GM12873 (cell line): ENCODE measurements at regions not wholly inside any gene's neighbourhood (a gene's known extent, or its start where the extent isn't known, plus 50 kb on each side); places are given as distances from the start of the nearest gene placed in this dataset.

Experiments used
- TF ChIP-seq, protein P1 (sequence below): IDR thresholded peaks from 2 replicates; pipeline ENCODE4 v1.5.1; 2012; ENCODE audit warnings: low read depth, mild to moderate bottlenecking, moderate library complexity, low read length, control low read depth; ENCODE audit not compliant: insufficient read depth; ENCODE audit errors: missing control alignments

DNA sequence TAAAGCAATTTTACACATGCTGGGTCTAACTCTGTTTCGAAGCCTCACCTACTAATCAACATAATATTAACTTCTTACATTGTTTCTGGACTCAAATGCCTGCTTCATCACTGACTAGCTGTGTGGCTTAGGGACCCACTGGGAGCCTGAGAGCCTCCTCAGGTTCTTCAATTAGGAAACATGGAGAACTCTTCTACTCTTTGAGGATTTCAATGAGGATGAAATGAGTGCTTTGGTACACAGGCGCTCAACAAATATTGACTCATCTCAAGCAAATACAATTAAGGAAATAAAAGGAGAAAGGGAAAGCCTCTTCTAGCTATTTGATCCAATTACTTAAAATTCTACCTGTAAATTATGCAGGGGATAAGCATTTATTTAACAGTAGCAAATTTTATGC lies 84.4 kb upstream of the JAK1 start:
- TF ChIP-seq, protein P1, sequence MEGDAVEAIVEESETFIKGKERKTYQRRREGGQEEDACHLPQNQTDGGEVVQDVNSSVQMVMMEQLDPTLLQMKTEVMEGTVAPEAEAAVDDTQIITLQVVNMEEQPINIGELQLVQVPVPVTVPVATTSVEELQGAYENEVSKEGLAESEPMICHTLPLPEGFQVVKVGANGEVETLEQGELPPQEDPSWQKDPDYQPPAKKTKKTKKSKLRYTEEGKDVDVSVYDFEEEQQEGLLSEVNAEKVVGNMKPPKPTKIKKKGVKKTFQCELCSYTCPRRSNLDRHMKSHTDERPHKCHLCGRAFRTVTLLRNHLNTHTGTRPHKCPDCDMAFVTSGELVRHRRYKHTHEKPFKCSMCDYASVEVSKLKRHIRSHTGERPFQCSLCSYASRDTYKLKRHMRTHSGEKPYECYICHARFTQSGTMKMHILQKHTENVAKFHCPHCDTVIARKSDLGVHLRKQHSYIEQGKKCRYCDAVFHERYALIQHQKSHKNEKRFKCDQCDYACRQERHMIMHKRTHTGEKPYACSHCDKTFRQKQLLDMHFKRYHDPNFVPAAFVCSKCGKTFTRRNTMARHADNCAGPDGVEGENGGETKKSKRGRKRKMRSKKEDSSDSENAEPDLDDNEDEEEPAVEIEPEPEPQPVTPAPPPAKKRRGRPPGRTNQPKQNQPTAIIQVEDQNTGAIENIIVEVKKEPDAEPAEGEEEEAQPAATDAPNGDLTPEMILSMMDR = no peak

GRCh38 chr1:65054481-65054880 lies 88.1 kb upstream of the JAK1 start:
- TF ChIP-seq, protein P1 = no peak

GRCh38 chr1:65055747-65056146 lies 89.4 kb upstream of the JAK1 start:
- TF ChIP-seq, protein P1 = no peak

- TF ChIP-seq, protein P1 = no peak
These were observed 89.9 kb upstream of the JAK1 start for GRCh38 chr1:65056234-65056633.

DNA sequence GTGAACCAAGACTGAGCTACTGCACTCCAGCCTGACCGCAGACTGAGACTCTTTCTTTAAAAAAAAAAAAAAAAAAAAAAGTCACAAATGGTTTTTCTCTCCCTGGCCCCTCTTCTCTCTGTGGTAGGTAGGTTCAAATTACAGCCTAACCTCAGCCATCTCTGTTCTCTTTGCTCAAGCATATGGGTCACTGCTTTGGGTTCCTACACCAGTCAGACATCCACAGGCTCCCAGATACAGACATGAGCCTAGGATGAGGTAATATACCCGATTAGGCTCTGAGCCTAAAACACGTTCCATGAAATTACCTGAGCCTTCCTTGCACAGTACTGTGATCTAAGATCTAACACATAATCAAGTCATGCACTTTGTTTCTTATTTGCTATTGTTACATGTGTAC lies 90.5 kb upstream of the JAK1 start:
- TF ChIP-seq, protein P1 = no peak

DNA sequence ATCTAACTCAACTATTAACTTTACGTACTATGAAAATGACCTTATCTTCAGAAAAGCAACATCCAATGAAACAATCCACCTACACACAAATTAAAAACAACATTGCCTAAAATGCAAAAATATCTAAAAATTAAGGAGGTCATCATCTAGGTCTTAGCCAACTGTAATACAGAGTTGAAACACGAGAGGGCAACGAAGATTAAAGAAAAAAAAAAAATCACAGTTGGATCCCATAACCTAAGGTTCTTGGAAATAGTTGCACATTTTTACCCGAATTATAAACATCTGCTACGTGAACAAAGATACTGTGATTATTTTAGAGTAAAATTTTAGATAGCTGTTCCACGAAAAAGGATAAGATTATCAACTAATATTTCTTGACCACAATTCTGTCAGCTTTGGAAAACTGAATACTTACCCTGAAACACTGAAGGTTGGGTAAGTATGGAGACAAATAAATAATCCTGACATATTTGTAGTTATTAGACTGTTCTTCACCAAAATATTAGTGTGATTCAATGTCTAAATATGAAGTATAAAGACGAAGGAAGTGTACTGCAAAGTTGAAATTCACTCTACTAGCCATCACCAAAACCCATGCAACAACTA lies 88.0 kb upstream of the AK4 start:
- TF ChIP-seq, protein P1 = peak; percentile 44

GRCh38 chr1:65062339-65062738 lies 85.7 kb upstream of the AK4 start:
- TF ChIP-seq, protein P1 = no peak

DNA sequence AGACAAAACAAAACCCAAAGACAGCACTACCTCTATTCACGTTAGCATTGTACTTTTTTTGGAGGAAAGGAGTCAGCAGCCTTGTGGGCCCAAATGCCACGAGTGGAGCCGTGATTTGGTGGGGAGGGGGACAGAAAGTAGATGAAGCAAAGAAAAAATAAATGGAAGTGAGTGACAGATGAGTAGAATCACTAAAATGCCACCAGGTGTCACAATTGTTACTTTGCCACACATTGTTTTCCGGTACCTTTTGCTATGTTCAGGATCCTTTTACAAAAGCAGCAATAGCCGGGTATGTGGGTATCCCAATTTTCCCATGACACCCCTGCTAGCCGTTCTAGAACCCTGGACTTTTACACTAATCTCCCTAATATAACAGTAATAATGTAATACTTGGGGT lies 85.0 kb upstream of the AK4 start:
- TF ChIP-seq, protein P1 = peak; percentile 44
